Natural killer cell (primary cell): ENCODE measurements at regions not wholly inside any gene's neighbourhood (a gene's known extent, or its start where the extent isn't known, plus 50 kb on each side); places are given as distances from the start of the nearest gene placed in this dataset.

Experiments
- ATAC-seq, 3 donors: fragments of 150-1000 bp in 2 of 3; fragments of 200-7000 bp in 1 of 3; cut with Tn5 transposase; 1 replicate in 1 of 3; 2 replicates in 2 of 3; pipeline ENCODE4 v1.10.0; 2021; ENCODE audit warnings: mild to moderate bottlenecking in 2 of 3, moderate library complexity in 2 of 3
- DNase-seq, 2 donors: peaks; one replicate each; pipeline versions ENCODE4 v3.0.0 to v3.0.0-alpha.2; 2013 to 2021; ENCODE audit warnings: mixed read lengths in 1 of 2
- H3K27ac ChIP-seq: one replicate; pipeline ENCODE4 v1.5.1; 2013; ENCODE audit warnings: mild to moderate bottlenecking, low read length
- H3K27me3 ChIP-seq: one replicate; pipeline ENCODE4 v1.6.1; 2013; ENCODE audit warnings: low read length; ENCODE audit not compliant: control insufficient read depth, insufficient read depth
- H3K36me3 ChIP-seq: one replicate; pipeline ENCODE4 v1.6.1; 2013; ENCODE audit warnings: low read length; ENCODE audit not compliant: control insufficient read depth, insufficient read depth
- H3K4me1 ChIP-seq: one replicate; pipeline ENCODE4 v1.6.1; 2013; ENCODE audit warnings: low read length; ENCODE audit not compliant: control insufficient read depth, insufficient read depth
- H3K4me3 ChIP-seq: one replicate; pipeline ENCODE4 v1.5.1; 2013; ENCODE audit warnings: low read length
- H3K9me3 ChIP-seq: one replicate; pipeline ENCODE4 v1.6.1; 2013; ENCODE audit warnings: low read length; ENCODE audit not compliant: control insufficient read depth, insufficient read depth
- H3K27ac Mint-ChIP-seq, 2 donors: one replicate each; pipeline ENCODE4 v1.8.0; 2022; ENCODE audit warnings: mild to moderate bottlenecking in 2 of 2, mixed read lengths in 2 of 2, moderate library complexity in 1 of 2
- H3K27me3 Mint-ChIP-seq, 2 donors: one replicate each; pipeline ENCODE4 v1.8.0; 2022; ENCODE audit warnings: low read depth in 2 of 2, mixed read lengths in 2 of 2
- H3K36me3 Mint-ChIP-seq: one replicate; pipeline ENCODE4 v1.8.0; 2022; ENCODE audit warnings: mixed read lengths
- H3K4me1 Mint-ChIP-seq, 2 donors: one replicate each; pipeline ENCODE4 v1.8.0; 2022; ENCODE audit warnings: mixed read lengths in 2 of 2
- H3K4me3 Mint-ChIP-seq: one replicate; pipeline ENCODE4 v1.8.0; 2022; ENCODE audit warnings: mild to moderate bottlenecking, moderate library complexity, mixed read lengths
- H3K9me3 Mint-ChIP-seq, 2 donors: one replicate each; pipeline ENCODE4 v1.8.0; 2022; ENCODE audit warnings: mixed read lengths in 2 of 2
- WGBS: methylation state at CpG from one replicate; pipeline ENCODE4 v1.1.7; 2013; ENCODE audit warnings: missing lambda C conversion rate; ENCODE audit not compliant: insufficient coverage; 5-methylcytosine and 5-hydroxymethylcytosine counted together
- intact Hi-C: fragments of 100-400 bp; cut with micrococcal nuclease; formaldehyde crosslinking; loops from one replicate; pipeline ENCODE4 v1.14.2; 2022
- TF ChIP-seq, protein P1 (sequence below): fragments of 200-600 bp; IDR thresholded peaks from one replicate; pipeline ENCODE4 v1.8.0; 2022; ENCODE audit warnings: antibody characterized with exemption

DNA sequence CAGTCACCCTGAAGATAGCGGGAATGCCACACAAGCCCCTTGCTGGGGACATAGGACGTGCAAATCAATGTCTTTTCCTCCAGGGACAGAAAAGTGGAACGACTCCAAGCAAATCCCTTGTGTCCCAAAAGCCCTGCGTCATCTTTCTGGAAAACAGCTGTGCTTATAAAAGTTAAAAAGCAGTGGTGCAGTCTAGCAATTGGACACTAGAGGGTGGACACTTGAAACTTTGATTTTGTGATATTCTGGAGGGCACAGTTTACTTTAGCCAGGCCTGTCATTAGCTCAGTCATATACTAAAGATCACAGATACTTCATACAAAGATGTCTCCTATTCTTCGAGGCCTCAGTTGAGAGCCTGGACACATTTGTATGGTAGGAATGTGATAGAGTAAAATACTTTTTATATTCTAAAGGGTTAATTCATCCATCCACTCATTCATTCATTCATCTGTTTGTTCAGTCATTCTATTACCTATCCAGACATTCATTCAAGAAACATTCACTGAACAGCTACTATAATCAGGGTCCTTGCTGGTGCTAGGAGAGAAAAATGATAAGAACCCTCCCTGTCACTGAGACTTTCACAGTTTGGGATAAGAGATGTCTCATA, 63.8 kb upstream of the ANKRD34C start:
- H3K4me3 ChIP-seq, result no peak overlapping the region
- no peak overlapping the region for H3K4me3 Mint-ChIP-seq
- WGBS, result 77% methylated on average over 4 of the region's 5 CpGs
- no peak for DNase-seq
- H3K4me1 ChIP-seq, result no peaks in the 10 kb centered on the region
- H3K27ac Mint-ChIP-seq, result no peak overlapping the region
- no peaks in the 10 kb centered on the region for H3K36me3 Mint-ChIP-seq
- TF ChIP-seq, protein P1, sequence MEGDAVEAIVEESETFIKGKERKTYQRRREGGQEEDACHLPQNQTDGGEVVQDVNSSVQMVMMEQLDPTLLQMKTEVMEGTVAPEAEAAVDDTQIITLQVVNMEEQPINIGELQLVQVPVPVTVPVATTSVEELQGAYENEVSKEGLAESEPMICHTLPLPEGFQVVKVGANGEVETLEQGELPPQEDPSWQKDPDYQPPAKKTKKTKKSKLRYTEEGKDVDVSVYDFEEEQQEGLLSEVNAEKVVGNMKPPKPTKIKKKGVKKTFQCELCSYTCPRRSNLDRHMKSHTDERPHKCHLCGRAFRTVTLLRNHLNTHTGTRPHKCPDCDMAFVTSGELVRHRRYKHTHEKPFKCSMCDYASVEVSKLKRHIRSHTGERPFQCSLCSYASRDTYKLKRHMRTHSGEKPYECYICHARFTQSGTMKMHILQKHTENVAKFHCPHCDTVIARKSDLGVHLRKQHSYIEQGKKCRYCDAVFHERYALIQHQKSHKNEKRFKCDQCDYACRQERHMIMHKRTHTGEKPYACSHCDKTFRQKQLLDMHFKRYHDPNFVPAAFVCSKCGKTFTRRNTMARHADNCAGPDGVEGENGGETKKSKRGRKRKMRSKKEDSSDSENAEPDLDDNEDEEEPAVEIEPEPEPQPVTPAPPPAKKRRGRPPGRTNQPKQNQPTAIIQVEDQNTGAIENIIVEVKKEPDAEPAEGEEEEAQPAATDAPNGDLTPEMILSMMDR, result no peak
- no peak for ATAC-seq
- H3K9me3 ChIP-seq, result no peaks in the 10 kb centered on the region
- peaks cover 0 to 2% of the 10 kb centered on the region in 2 donors for H3K9me3 Mint-ChIP-seq
- H3K27ac ChIP-seq, result no peak overlapping the region
- peaks cover 4% of the 10 kb centered on the region for H3K27me3 ChIP-seq
- no peaks in the 10 kb centered on the region for H3K4me1 Mint-ChIP-seq
- intact Hi-C loops, result no loop called here
- H3K27me3 Mint-ChIP-seq, result peaks cover 13 to 21% of the 10 kb centered on the region in 2 donors
- H3K36me3 ChIP-seq, result no peaks in the 10 kb centered on the region

DNA sequence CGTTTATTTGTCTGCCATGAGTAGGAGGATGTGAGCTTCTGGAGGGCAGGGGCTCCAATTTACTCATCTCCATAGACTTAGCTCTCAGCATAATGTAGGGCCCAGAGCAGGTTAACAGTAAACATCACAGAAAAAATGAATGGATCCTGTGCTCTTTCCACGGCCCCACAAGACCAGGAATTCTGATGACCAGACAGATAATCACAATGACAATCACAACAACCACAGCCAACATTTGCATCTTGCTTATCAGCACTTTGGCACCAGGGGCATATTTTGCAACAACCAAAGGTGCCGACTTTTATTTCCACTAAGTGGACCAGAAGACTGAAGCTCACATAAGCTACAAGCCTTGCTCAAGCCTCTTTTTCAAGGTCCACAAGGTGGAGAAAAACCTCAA, 68.9 kb upstream of the ANKRD34C start:
- Histone ChIP-seq H3K4me3 (no peak overlapping the region), H3K4me1 (no peaks in the 10 kb centered on the region), H3K9me3 (no peaks in the 10 kb centered on the region), H3K27ac (no peak overlapping the region), H3K36me3 (no peaks in the 10 kb centered on the region), H3K27me3 (peaks cover 8% of the 10 kb centered on the region)
- TF ChIP-seq, protein P1, result no peak
- 65% methylated on average over 2 of the region's 3 CpGs for WGBS
- no peak for DNase-seq
- Mint-ChIP-seq H3K9me3 (peaks cover 0 to 2% of the 10 kb centered on the region in 2 donors), H3K4me1 (no peaks in the 10 kb centered on the region), H3K27me3 (peaks cover 27 to 32% of the 10 kb centered on the region in 2 donors), H3K36me3 (no peaks in the 10 kb centered on the region), H3K4me3 (no peak overlapping the region), H3K27ac (no peak overlapping the region)
- intact Hi-C loops, result no loop called here
- ATAC-seq, result no peak

DNA sequence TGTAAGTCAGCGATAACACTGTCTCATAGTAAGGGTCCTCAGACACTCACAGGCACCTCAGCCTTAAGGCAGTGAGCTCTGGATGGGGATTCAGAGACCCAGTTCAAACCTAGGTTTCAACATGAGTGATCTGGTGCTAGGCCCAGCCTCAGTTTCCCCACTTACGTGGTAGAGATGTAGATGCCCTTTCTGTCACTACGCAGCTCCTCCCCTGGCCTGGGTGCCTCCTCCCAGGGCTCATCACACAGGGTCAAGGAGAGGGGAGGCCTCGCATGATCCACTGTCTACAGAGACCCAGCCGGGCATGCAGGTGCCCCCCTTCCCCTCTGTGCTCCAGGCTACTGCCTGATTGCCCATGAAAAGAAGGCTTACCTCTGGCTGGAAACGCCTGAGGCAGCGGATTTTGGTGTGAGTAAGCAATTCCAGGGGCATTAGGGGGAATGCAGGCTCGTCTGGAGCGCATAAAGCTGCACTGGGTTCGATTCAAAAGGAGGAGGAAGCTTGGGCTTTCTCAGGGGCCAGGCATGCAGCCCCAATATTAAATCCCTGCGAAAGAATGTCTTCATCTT, 69.8 kb upstream of the ANKRD34C start:
- TF ChIP-seq, protein P1, result no peak
- WGBS, result 71% methylated on average over 11 of the region's 11 CpGs

DNA sequence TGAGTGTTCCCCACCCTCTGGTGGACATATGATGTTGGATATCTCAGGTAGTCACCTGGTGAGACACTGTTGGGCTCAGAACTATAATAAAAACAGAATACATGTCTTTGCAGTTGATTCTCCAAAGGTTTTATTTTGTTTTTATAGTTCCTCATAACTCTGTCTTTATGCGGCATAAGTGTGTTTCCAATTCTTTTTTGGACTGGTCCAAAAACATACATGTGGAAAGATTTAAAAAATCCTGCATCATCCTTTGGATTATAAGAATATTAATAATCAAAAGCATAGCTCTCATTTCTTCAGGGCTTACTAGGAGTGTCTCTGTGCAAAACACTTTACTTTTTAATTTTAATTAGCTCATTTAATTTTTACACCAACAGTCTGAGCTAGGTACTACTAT, 71.0 kb upstream of the ANKRD34C start:
- no peak for ATAC-seq
- Mint-ChIP-seq H3K27ac (no peak overlapping the region), H3K4me1 (no peaks in the 10 kb centered on the region), H3K27me3 (peaks cover 31 to 50% of the 10 kb centered on the region in 2 donors), H3K4me3 (no peak overlapping the region), H3K36me3 (no peaks in the 10 kb centered on the region), H3K9me3 (no peaks in the 10 kb centered on the region)
- DNase-seq, result no peak
- H3K4me1 ChIP-seq, result no peaks in the 10 kb centered on the region
- WGBS, result no CpG with 5 or more reads among the region's 1 CpG
- intact Hi-C loops, result no loop called here
- H3K9me3 ChIP-seq, result no peaks in the 10 kb centered on the region
- H3K36me3 ChIP-seq, result no peaks in the 10 kb centered on the region
- no peak overlapping the region for H3K4me3 ChIP-seq
- H3K27me3 ChIP-seq, result peaks cover 4% of the 10 kb centered on the region
- TF ChIP-seq, protein P1, result no peak
- H3K27ac ChIP-seq, result no peak overlapping the region

More for the DNA sequence above, 69.8 kb upstream of the ANKRD34C start:
- H3K27ac ChIP-seq, result no peak overlapping the region
- Mint-ChIP-seq H3K27ac (no peak overlapping the region), H3K9me3 (peaks cover 0 to 2% of the 10 kb centered on the region in 2 donors), H3K4me1 (no peaks in the 10 kb centered on the region), H3K27me3 (peaks cover 28 to 41% of the 10 kb centered on the region in 2 donors), H3K4me3 (no peak overlapping the region), H3K36me3 (no peaks in the 10 kb centered on the region)
- H3K4me1 ChIP-seq, result no peaks in the 10 kb centered on the region
- H3K27me3 ChIP-seq, result peaks cover 6% of the 10 kb centered on the region
- ATAC-seq, result no peak
- intact Hi-C loops, result no loop called here
- no peaks in the 10 kb centered on the region for H3K9me3 ChIP-seq
- H3K4me3 ChIP-seq, result no peak overlapping the region
- H3K36me3 ChIP-seq, result no peaks in the 10 kb centered on the region
- no peak for DNase-seq
